NOMO-1 treated with dmso at 0.1 percent for 144 hours (cell line): ENCODE measurements at regions not wholly inside any gene's neighbourhood (a gene's known extent, or its start where the extent isn't known, plus 50 kb on each side); places are given as distances from the start of the nearest gene placed in this dataset.

ENCODE experiments used
- DNase-seq: peaks from one replicate; lab custom pipeline; 2025; ENCODE audit not compliant: unreplicated experiment; lab: John Stamatoyannopoulos, UW

DNA sequence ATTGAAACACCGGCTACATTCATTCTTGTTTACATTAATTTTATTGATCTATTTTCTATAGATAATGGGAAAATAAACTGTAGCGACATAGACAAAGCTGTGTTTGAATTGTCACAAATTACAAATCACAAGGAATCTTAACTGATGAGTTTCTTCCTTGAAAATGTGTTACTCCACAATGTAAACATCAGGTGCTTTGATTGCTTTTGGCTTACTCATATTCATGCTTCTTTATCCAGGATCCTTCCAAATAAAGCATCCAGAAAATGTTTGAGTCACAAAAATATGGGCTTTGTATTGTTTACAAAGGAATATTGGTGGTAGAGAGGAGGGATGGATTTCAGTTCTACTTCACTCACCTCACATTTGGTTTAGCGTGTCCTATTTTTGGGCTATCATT is 64.0 kb downstream of the BMP2 start:
- no peak for DNase-seq

GRCh38 chr20:6832811-6833210 is 65.3 kb downstream of the BMP2 start:
- DNase-seq = no peak

GRCh38 chr20:6835609-6836008 is 68.1 kb downstream of the BMP2 start:
- DNase-seq = no peak

DNA sequence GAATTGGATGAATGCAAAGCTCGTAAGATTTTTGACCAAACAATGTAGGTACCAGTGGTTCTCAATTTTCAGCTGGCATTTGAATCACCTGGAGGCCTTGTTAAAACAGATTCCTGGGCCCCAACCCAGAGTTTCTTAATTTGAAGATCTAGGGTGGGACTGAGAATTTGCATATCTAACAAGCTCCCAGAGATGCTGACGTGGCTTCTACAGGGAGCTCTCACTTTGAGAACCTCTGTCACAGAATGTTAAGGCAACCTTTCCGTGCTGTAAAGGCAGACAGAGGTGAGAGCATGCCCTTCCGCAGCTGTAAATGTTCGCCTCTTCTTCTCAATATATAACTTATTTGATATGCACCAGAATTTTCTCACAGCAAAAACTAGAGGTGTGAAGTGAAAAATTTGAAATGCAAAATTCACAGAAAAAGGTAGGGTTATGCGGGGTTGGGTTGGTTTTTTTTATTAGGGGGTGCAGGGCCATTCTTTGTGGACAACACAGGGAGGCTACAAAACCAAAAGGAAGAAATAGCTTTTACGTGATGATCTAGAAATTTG is 69.4 kb downstream of the BMP2 start:
- no peak for DNase-seq

DNA sequence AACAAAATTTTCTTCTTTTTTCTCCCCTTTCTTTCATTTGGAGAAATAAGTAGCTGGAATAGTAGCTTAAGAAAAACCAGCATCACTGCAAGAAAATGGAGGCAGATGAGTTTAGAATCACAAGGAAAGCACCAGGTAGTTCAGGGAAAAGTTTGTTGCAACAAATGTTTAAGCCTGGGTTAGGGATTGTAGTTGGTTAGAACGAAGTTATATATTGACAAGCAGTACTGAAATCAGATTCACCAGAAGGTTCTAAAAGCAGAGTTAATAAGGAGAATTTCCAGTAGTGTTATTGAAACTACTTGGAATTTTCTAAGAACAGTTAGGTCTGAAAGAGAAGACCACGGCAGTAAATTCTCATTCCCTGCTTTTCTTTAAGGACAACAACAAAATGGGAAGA is 70.2 kb downstream of the BMP2 start:
- no peak for DNase-seq

DNA sequence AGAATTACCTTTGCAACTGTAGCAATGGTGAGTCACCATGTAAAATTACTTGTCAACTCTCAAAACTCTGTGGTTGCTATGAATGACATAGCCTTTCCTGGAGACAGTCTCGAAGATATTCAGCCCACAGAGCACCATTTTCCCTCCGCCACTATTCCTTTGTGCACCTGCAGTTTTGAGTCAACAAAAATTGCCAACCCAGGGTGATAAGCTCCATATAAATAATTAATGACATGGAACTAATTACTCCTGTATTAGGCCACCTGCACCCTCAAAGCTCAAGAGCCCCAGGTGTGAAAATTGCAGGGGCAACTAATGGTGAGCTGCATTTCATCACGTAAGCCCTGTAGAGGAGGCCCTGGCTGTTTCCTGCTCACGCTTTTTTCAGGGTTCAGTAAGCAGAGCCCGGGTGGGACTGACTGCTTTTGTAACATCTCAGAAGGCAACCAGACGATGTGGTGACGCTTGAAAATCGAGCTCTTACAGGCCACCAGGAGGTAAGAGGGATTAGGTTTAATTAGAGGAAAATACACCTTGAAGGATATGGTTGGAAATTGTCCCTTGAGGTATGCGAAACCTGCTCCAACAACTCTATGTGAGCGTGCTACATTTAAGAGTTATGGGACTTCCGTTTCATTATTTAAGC is 70.8 kb downstream of the BMP2 start:
- no peak for DNase-seq

DNA sequence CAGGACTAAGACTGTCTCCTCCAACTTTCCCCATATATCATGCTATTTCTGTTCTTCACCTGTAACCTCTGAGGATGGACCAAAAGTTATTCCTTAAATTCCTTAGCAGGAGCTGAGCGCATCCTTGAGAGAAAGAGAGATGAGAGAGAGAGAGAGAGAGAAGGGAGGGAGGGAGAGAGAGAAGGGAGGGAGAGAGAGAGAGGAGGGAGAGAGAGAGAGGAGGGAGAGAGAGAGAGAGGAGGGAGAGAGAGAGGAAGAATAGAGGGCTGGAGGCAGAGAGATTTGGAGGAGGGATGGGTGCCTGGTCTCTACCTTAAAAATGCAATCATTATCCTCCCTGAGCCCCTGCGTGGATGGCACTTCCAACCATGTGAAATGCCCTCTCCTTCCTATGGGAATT is 73.6 kb downstream of the BMP2 start:
- DNase-seq = no peak

DNA sequence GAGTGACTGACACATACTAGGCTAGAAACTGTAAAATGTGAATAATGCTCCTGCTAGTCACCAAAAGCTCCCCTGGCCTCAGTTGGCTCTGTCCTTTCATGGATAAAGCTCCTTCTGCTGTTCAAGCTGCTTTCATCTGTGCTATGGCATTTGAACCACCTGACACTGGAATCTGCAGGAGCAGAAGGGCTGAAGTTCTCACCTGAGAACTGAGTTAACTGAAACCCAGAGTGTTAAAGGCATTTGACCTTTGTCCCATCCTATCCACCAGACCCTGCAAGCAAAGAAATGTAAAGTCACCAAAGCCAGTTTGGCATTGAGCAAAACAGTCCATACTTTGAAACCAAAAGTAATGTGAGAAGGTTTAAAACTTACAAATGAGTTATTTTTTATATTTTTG is 77.7 kb downstream of the BMP2 start:
- DNase-seq = no peak

GRCh38 chr20:6848041-6848440 is 80.6 kb downstream of the BMP2 start:
- DNase-seq = no peak

- no peak for DNase-seq
Observed at GRCh38 chr20:6848992-6849391, 81.5 kb downstream of the BMP2 start.

DNA sequence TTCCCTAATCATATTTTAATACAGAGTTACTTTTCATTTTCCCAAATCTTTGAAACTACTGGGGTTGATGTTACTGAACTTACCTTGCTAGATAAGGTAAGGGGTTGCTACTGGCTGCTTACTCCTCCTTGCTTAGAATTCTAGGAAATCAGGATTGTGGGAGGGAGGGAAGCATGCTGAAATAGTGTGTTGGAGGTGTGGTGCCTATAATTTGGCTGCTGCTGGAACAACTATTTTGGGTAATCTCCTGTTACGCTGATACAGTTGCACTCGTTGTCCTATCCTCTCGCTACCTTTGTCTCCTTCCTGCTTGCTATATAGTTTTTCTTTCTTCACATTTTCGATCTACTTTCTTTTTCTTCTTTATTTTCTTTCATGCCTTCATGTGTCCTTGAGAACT is 83.7 kb downstream of the BMP2 start:
- DNase-seq = no peak

GRCh38 chr20:6852478-6852877 is 85.0 kb downstream of the BMP2 start:
- no peak for DNase-seq

DNA sequence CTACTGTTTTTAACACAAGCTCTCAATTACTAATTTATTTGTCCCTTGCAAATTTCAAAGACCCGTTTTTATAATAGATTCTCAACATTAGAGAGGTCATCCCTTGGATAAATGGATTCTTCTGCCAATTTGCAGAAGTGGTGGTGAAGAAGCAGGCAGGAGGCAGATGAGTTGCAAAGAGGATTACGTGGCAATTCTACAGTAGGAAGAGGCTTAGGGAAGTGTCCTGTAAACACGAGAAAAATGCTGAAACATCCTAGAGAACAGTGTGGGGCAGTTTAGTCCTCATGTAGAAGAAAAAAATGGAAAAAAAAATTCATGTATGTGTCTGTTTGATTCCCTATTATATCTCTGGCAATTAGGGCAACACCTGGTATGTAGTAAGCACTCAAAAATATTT is 87.6 kb downstream of the BMP2 start:
- DNase-seq = peak; percentile 42

DNA sequence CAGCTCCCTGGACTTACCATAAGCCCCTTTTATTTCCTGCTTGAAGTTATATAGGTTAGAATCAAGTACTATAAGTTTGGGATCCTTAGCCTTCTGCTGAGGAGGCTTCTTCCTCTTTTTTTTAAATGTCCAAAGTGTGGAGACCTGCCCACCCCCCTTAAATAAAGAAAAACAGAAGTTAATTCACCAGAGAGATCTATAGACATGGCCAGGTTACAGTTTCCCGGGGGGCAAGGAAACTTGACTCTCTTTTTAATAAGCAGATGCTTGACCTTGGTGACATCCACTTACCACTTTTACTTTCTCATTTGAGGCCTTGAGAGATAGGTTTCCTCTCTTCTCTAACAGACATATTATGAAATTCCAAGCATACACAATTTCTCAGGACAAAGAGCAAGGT is 88.3 kb downstream of the BMP2 start:
- peak; percentile 12 for DNase-seq

- DNase-seq = no peak
Observed at GRCh38 chr20:6857927-6858326, 90.4 kb downstream of the BMP2 start.

DNA sequence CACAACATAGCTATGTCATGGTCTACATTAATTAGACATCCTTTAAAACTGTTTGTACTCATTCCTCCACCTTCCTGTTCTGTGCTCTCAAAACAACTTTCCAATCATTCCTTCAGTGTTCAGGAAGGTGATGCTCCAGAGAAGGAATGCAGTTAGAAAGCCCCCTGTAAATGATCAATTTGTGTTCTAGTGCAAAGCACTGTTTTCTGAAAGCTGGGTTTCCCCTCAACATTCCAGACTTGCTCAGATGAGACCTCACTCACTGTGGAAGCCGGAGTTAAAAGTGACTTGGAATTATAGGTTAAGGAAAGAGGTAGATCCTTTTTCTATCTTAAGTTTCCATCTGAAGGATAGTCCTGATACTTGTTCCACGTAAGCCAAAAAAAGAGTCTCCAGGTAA is 95.9 kb downstream of the BMP2 start:
- DNase-seq = no peak

GRCh38 chr20:6863798-6864201 is 96.3 kb downstream of the BMP2 start:
- DNase-seq = no peak

GRCh38 chr20:6864740-6865139 is 97.3 kb downstream of the BMP2 start:
- DNase-seq = no peak

DNA sequence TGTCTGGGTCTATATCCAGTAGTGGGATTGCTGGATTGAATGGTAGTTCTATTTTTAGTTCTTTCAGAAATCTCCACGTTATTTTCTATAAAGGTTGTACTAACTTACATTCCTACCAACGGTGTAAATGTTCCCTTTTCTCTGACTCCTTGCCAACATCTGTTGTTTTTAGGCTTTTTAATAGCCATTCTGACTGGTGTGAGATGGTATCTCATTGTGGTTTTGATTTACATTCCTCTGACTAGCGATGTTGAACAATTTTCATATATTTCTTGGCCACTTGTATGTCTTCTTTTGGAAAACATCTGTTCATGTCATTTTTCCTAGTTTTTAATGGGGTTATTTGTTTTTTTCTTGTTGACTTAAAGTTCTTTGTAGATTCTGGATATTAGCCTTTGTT is 99.3 kb downstream of the BMP2 start:
- no peak for DNase-seq

GRCh38 chr20:6868861-6869260 is 101.4 kb downstream of the BMP2 start:
- DNase-seq = peak; percentile 6

DNA sequence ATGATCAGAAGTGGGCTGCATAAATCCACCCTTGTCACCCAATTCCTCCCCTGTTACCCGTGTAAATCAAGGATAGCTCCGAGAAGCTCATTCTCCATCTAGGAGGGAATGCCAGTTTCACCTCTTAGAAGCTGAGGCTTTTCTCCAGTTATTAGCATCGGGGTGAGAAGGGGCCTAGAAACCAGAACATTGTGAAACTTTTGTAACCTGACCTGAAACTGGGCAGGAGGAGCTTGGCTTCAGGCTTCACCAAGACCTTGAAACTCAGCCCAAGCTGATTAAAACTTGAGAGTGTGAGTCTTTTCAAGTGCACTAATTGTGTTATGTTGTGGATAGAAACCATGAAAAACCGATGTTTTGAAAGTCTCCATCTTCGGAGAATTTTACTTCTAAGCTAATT is 103.1 kb downstream of the BMP2 start:
- no peak for DNase-seq

- no peak for DNase-seq
Observed at GRCh38 chr20:6877633-6878032, 110.1 kb downstream of the BMP2 start.

GRCh38 chr20:6882561-6883291 is 115.2 kb downstream of the BMP2 start:
- DNase-seq = no peak
